ENCODE measurements at regions not wholly inside any gene's neighbourhood (a gene's known extent, or its start where the extent isn't known, plus 50 kb on each side); places are given as distances from the start of the nearest gene placed in this dataset.

DNA sequence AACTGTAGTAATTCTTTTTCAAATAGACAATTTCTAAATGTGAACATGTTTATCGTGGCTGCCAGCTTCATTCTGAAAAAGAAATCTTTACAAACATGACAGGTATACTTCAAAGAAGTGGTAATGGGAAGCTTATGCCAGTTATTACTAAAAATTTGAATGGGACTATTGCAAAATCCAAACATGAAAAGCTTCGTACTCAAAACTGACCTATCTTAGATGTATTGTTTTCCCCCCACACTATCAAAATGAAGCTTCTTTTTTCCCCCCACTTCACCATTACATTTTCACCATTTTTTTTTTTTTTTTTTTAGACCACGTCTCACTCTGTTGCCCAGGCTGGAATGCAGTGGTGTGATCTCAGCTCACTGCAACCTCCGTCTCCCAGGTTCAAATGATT is 50.4 kb upstream of the SERTAD2 start:
- TF ChIP-seq, protein P1, sequence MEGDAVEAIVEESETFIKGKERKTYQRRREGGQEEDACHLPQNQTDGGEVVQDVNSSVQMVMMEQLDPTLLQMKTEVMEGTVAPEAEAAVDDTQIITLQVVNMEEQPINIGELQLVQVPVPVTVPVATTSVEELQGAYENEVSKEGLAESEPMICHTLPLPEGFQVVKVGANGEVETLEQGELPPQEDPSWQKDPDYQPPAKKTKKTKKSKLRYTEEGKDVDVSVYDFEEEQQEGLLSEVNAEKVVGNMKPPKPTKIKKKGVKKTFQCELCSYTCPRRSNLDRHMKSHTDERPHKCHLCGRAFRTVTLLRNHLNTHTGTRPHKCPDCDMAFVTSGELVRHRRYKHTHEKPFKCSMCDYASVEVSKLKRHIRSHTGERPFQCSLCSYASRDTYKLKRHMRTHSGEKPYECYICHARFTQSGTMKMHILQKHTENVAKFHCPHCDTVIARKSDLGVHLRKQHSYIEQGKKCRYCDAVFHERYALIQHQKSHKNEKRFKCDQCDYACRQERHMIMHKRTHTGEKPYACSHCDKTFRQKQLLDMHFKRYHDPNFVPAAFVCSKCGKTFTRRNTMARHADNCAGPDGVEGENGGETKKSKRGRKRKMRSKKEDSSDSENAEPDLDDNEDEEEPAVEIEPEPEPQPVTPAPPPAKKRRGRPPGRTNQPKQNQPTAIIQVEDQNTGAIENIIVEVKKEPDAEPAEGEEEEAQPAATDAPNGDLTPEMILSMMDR (IDR thresholded peaks at IDR 0.05; ENCODE audit: insufficient read depth, low read depth, low read length), result no peak
- H3K4me3 ChIP-seq (ENCODE audit: low read depth, low read length), result no peak overlapping the region
- DNase-seq (ENCODE audit: low read depth), result no peak

DNA sequence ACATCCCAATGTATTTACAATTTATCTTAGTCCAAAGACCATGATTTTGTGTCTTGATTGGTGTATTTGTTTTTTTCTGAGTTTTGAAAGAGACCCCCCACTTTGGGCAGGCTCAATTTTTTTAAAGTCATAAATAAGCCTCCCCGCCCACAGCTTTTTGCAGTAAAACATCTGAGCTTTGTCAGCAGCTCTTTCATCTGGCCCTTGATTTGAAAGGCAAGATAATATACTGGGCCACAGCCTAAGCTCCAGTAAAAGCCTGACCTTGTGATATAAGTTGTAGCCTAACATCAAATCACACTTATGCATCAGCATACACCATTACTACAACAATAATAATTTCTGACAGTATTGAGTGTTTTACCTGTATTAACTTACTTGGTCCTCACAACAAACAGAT is 51.3 kb upstream of the SERTAD2 start:
- TF ChIP-seq, protein P1 (IDR thresholded peaks at IDR 0.05; ENCODE audit: insufficient read depth, low read depth, low read length), result no peak
- no peak overlapping the region for H3K4me3 ChIP-seq (ENCODE audit: low read depth, low read length)
- no peak for DNase-seq (ENCODE audit: low read depth)

DNA sequence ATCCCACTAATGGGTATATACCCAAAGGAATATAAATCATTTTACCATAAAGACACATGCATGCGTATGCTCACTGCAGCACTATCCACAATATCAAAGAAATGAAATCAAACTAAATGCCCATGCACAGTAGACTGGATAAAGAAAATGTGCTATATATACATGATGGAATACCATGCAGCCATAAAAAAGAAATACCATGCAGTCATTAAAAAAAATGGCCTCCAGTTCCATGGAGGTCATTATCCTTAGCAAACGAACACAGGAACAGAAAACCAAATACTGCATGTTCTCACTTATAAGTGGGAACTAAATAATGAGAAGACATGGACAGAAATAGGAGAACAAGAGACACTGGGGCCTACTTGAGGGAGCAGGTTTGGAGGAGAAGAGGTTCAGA is 53.6 kb upstream of the SERTAD2 start:
- no peak overlapping the region for H3K4me3 ChIP-seq (ENCODE audit: low read depth, low read length)
- no peak for DNase-seq (ENCODE audit: low read depth)
- TF ChIP-seq, protein P1 (IDR thresholded peaks at IDR 0.05; ENCODE audit: insufficient read depth, low read depth, low read length), result no peak

DNA sequence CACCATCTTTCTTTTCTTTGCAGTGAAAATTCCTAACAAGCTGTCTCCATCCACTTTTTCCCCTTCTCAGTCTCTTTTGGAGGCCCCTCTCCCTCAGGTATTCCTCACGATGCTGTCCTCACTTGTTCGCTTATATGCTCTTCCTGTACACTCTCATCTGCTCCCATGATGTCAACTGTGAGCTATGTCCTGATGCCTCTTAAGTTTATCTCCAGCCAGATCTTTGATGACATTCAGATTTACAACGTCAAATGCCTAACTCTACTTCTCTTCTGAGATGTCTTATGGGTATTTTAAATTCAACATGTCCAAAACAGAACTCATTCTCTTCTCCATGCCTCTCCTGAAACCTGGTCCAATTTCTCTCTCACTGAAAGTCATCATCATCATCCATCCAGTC is 55.1 kb upstream of the SERTAD2 start:
- no peak overlapping the region for H3K4me3 ChIP-seq (ENCODE audit: low read depth, low read length)
- TF ChIP-seq, protein P1 (IDR thresholded peaks at IDR 0.05; ENCODE audit: insufficient read depth, low read depth, low read length), result no peak
- no peak for DNase-seq (ENCODE audit: low read depth)

DNA sequence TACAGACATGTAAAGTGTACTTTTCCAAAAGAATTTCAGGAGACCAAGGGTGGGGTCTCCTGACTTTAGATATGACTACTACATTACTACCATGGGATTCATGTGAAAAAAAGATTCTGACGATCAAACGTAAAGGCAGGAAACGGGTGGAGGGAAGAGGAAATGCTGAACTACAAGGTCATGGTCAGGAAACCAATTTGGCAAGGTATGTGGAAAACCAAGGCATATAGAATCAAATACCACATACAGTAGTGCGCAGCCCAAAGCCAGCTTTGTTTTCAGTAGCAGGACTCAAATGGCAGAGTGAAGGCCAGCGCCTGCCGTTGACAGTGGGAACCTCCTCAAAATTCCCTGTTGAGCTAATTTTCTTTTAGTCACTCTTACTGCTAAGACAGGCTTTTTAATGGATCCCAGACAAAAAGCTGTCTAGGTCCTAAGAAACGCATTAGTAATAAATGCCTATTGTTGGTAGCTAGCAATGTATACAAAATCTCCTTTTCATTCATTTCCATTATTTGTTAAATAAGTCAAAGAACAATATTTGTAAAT is 57.6 kb upstream of the SERTAD2 start:
- TF ChIP-seq, protein P1 (IDR thresholded peaks at IDR 0.05; ENCODE audit: insufficient read depth, low read depth, low read length), result no peak
- DNase-seq (ENCODE audit: low read depth), result no peak
- no peak overlapping the region for H3K4me3 ChIP-seq (ENCODE audit: low read depth, low read length)

DNA sequence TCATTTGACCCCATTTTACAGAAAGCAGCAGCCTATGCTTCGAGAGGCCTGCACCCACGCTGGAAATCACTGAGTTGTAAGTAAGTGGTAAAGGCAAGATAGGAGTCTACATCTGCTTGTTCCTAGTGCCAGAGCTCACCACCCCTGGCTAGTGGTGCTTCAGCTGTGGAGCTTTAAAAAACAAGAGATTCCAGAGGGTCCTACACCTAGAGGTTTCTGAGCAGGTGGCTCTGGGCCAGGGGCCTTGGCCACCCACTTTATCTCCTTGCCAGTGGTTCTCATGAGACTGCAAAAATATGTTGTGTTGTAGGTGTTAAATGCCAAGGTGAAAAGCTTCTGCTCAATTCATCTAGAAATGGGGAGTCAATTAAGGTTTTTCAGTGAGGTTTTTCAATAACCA is 60.0 kb upstream of the SERTAD2 start:
- no peak for DNase-seq (ENCODE audit: low read depth)
- H3K4me3 ChIP-seq (ENCODE audit: low read depth, low read length), result no peak overlapping the region
- TF ChIP-seq, protein P1 (IDR thresholded peaks at IDR 0.05; ENCODE audit: insufficient read depth, low read depth, low read length), result no peak

DNA sequence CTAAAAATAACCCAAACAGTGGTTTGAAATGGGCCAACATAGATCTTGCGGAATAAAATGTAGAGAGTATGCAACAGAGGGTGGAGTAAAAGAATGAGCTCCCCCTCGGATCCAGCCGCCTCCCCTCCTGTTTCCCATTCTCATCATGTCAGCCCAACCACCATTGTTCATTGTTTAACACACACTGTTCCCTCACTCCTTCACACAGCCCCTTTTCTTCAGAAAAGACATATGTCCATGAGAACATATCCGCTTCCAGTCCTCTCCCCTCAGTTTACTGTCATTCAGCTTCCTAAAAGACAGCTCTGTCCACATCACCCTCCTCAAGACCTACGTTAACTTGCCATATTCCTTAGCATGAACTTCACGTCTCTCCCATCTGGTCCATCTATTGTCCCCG is 62.9 kb upstream of the SERTAD2 start:
- no peak overlapping the region for H3K4me3 ChIP-seq (ENCODE audit: low read depth, low read length)
- no peak for DNase-seq (ENCODE audit: low read depth)
- TF ChIP-seq, protein P1 (IDR thresholded peaks at IDR 0.05; ENCODE audit: insufficient read depth, low read depth, low read length), result no peak

Data from fibroblast of villous mesenchyme (primary cell).